ENCODE measurements at regions not wholly inside any gene's neighbourhood (a gene's known extent, or its start where the extent isn't known, plus 50 kb on each side); places are given as distances from the start of the nearest gene placed in this dataset.
"Not testable (repeated sequence)": the region's sequence is repeated elsewhere in the genome, so short reads cannot be mapped to it uniquely, and the experiment has no call there.

- no peak for TF ChIP-seq CTCF (conservative IDR thresholded peaks at IDR 0.05; ENCODE audit: control insufficient read depth, insufficient read depth, low read depth, low read length)
- DNase-seq (ENCODE audit: low read depth), result peak; percentile 5
- H3K4me3 ChIP-seq (ENCODE audit: control insufficient read depth, low read depth, low read length), result no peak overlapping the region
Observed at GRCh38 chr4:137905930-137906329, 336.2 kb downstream of the SLC7A11 start.

- no peak overlapping the region for H3K4me3 ChIP-seq (ENCODE audit: control insufficient read depth, low read depth, low read length)
- DNase-seq (ENCODE audit: low read depth), result no peak
- no peak for TF ChIP-seq CTCF (conservative IDR thresholded peaks at IDR 0.05; ENCODE audit: control insufficient read depth, insufficient read depth, low read depth, low read length)
Observed at GRCh38 chr4:137901114-137901513, 341.0 kb downstream of the SLC7A11 start.

- H3K4me3 ChIP-seq (ENCODE audit: control insufficient read depth, low read depth, low read length), result no peak overlapping the region
- no peak for TF ChIP-seq CTCF (conservative IDR thresholded peaks at IDR 0.05; ENCODE audit: control insufficient read depth, insufficient read depth, low read depth, low read length)
- no peak for DNase-seq (ENCODE audit: low read depth)
Observed at GRCh38 chr4:137896221-137896737, 345.9 kb downstream of the SLC7A11 start.

- not testable (repeated sequence) for H3K4me3 ChIP-seq (ENCODE audit: control insufficient read depth, low read depth, low read length); DNase-seq (ENCODE audit: low read depth)
Observed at GRCh38 chr4:137895515-137895914, 346.6 kb downstream of the SLC7A11 start.

- H3K4me3 ChIP-seq (ENCODE audit: control insufficient read depth, low read depth, low read length), result no peak overlapping the region
- DNase-seq (ENCODE audit: low read depth), result no peak
- no peak for TF ChIP-seq CTCF (conservative IDR thresholded peaks at IDR 0.05; ENCODE audit: control insufficient read depth, insufficient read depth, low read depth, low read length)
Observed at GRCh38 chr4:137892134-137892533, 350.0 kb downstream of the SLC7A11 start.

- no peak for TF ChIP-seq CTCF (conservative IDR thresholded peaks at IDR 0.05; ENCODE audit: control insufficient read depth, insufficient read depth, low read depth, low read length)
- no peak overlapping the region for H3K4me3 ChIP-seq (ENCODE audit: control insufficient read depth, low read depth, low read length)
- DNase-seq (ENCODE audit: low read depth), result no peak
Observed at GRCh38 chr4:137890812-137891211, 351.3 kb downstream of the SLC7A11 start.

- H3K4me3 ChIP-seq (ENCODE audit: control insufficient read depth, low read depth, low read length), result no peak overlapping the region
- no peak for TF ChIP-seq CTCF (conservative IDR thresholded peaks at IDR 0.05; ENCODE audit: control insufficient read depth, insufficient read depth, low read depth, low read length)
- no peak for DNase-seq (ENCODE audit: low read depth)
Observed at GRCh38 chr4:137881641-137882040, 349.3 kb upstream of the PCDH18 start.

- DNase-seq (ENCODE audit: low read depth); H3K4me3 ChIP-seq (ENCODE audit: control insufficient read depth, low read depth, low read length): not testable (repeated sequence)
Observed at GRCh38 chr4:137868067-137868466, 335.8 kb upstream of the PCDH18 start.

Measured in fibroblast of mammary gland (primary cell).